ENCODE measurements at regions not wholly inside any gene's neighbourhood (a gene's known extent, or its start where the extent isn't known, plus 50 kb on each side); places are given as distances from the start of the nearest gene placed in this dataset.
"Not testable (repeated sequence)": the region's sequence is repeated elsewhere in the genome, so short reads cannot be mapped to it uniquely, and the experiment has no call there.

DNA sequence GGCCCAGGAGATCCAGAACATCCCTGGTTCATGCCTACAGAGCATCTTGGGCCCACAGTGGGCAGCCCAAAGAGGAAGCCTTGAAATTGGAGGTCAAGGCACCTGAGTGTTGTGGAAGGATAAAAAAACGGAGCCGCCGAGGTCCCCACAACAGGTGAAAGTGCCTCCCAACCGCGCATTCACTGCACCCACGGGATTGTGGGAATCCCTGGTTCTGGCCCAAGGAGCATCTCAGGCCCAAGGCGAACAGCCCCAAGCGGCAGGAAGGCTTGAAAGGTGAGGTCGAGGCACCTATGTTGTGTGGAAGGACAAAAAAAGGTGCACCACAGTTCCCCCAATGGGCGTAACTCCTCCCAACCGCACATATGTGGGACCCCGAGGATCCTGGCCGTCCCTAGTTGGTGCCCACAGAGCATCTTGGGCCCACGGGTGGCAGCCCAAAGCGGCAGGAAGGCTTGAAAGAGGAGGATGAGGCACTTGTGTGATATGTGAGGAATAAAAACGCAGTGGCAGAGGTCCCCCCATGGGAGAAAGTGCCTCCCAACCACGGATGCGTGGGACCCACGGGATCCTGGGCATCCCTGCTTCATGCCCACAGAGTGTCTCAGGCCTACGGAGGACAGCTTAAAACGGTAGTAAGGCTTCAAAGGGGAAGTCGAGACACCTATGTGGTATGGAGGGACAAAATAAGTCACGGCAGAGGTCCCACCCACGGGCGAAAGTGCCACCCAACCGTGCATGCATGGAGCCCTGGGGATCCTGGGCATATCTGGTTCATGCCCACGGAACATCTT, 583.9 kb downstream of the ALG10 start:
- Histone ChIP-seq H3K36me3 (no peaks in the 10 kb centered on the region), H3K9me3 (peaks cover 2 to 76% (median 69%) of the 10 kb centered on the region in 3 donors), H3K4me3 (no peak overlapping the region), H3K27me3 (no peaks in the 10 kb centered on the region), H3K4me1 (no peaks in the 10 kb centered on the region), H3K27ac (no peak overlapping the region)
- intact Hi-C loops (cut with DNase I; ENCODE audit: low total_unique reads), result no loop called here
- DNase-seq, result peak in 1 of 2 donors; percentile 35
- TF ChIP-seq, protein P1, sequence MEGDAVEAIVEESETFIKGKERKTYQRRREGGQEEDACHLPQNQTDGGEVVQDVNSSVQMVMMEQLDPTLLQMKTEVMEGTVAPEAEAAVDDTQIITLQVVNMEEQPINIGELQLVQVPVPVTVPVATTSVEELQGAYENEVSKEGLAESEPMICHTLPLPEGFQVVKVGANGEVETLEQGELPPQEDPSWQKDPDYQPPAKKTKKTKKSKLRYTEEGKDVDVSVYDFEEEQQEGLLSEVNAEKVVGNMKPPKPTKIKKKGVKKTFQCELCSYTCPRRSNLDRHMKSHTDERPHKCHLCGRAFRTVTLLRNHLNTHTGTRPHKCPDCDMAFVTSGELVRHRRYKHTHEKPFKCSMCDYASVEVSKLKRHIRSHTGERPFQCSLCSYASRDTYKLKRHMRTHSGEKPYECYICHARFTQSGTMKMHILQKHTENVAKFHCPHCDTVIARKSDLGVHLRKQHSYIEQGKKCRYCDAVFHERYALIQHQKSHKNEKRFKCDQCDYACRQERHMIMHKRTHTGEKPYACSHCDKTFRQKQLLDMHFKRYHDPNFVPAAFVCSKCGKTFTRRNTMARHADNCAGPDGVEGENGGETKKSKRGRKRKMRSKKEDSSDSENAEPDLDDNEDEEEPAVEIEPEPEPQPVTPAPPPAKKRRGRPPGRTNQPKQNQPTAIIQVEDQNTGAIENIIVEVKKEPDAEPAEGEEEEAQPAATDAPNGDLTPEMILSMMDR (IDR thresholded peaks at IDR 0.05), result no peak

GRCh38 chr12:34606749-34607519, 584.6 kb downstream of the ALG10 start:
- no peaks in the 10 kb centered on the region for H3K4me1 ChIP-seq
- H3K27ac ChIP-seq, result no peak overlapping the region
- H3K36me3 ChIP-seq, result no peaks in the 10 kb centered on the region
- H3K4me3 ChIP-seq, result no peak overlapping the region
- H3K27me3 ChIP-seq, result no peaks in the 10 kb centered on the region
- DNase-seq, result peak in 1 of 2 donors; percentile 48
- H3K9me3 ChIP-seq, result peaks cover 2 to 68% (median 61%) of the 10 kb centered on the region in 3 donors
- TF ChIP-seq, protein P1 (IDR thresholded peaks at IDR 0.05), result no peak
- intact Hi-C loops (cut with DNase I; ENCODE audit: low total_unique reads), result no loop called here

DNA sequence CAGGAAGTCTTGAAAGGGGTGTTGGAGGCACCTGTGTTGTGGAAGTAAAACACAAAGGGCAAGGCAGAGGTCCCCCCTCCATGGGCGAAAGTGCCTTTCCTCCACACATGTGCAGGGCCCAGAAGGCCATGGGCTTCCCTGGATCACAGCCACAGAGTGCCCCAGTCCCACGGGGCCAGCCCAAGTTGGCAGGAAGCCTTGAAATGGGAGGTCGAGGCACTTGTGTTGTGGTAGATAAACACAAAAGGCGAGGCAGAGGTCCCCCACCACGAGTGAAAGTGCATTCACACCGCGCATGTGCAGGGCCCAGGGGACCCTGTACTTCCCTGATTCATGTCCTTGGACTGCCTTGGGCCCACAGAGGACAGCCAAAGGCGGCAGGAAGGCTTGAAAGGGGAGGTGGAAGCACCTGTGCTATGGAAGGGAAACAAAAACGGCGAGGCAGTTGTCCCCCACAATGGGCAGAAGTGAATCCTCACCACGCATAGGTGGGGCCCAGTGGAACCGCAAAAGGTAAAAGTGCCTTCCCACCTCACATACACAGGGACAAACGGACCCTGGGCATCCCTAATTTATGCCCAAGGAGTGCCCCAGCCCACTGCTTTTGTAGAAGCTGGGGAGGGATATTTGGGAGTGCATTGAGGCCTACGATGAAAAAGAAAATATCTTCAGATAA, 585.4 kb downstream of the ALG10 start:
- TF ChIP-seq, protein P1 (IDR thresholded peaks at IDR 0.05), result no peak
- H3K4me1 ChIP-seq, result no peaks in the 10 kb centered on the region
- peaks cover 0 to 61% (median 54%) of the 10 kb centered on the region in 3 donors for H3K9me3 ChIP-seq
- no peaks in the 10 kb centered on the region for H3K36me3 ChIP-seq
- H3K27ac ChIP-seq, result no peak overlapping the region
- DNase-seq, result peak in 1 of 2 donors; percentile 58
- no peaks in the 10 kb centered on the region for H3K27me3 ChIP-seq
- intact Hi-C loops (cut with DNase I; ENCODE audit: low total_unique reads), result no loop called here
- no peak overlapping the region for H3K4me3 ChIP-seq

- H3K27ac ChIP-seq; H3K27me3 ChIP-seq; H3K4me1 ChIP-seq; DNase-seq; intact Hi-C loops (cut with DNase I; ENCODE audit: low total_unique reads); H3K36me3 ChIP-seq; H3K4me3 ChIP-seq: not testable (repeated sequence)
- peaks cover 0 to 59% (median 33%) of the 10 kb centered on the region in 3 donors for H3K9me3 ChIP-seq
These were observed 591.7 kb downstream of the ALG10 start for GRCh38 chr12:34613988-34614387.

GRCh38 chr12:34625116-34625515, 602.8 kb downstream of the ALG10 start:
- intact Hi-C loops (cut with DNase I; ENCODE audit: low total_unique reads), result no loop called here
- Histone ChIP-seq H3K27ac (no peak overlapping the region), H3K4me1 (no peaks in the 10 kb centered on the region), H3K9me3 (peaks cover 0 to 15% (median 5%) of the 10 kb centered on the region in 3 donors), H3K4me3 (no peak overlapping the region), H3K27me3 (no peaks in the 10 kb centered on the region), H3K36me3 (no peaks in the 10 kb centered on the region)
- TF ChIP-seq, protein P1 (IDR thresholded peaks at IDR 0.05), result no peak
- DNase-seq, result no peak

Data from tibial artery (tissue), 4 donors.